GM23248 (cell line): ENCODE measurements at regions not wholly inside any gene's neighbourhood (a gene's known extent, or its start where the extent isn't known, plus 50 kb on each side); places are given as distances from the start of the nearest gene placed in this dataset.
A peak's percentile ranks its signal among the peaks of the same experiment; 100 is the strongest.

Experiments
- DNase-seq: peaks from one replicate; pipeline ENCODE4 v3.0.0-alpha.2; 2015
- H2AFZ ChIP-seq: fragments of 200-600 bp; sonication (generic); 2 replicates; pipeline ENCODE4 v1.6.1; 2016; ENCODE audit warnings: antibody characterized with exemption
- H3F3A ChIP-seq: fragments of 200-600 bp; sonication (generic); 2 replicates; pipeline ENCODE4 v1.6.1; 2016; ENCODE audit warnings: mild to moderate bottlenecking, antibody characterized with exemption, mixed run types; ENCODE audit not compliant: insufficient read depth
- H3K27ac ChIP-seq: fragments of 200-600 bp; sonication (generic); 2 replicates; pipeline ENCODE4 v1.5.1; 2016; ENCODE audit warnings: mild to moderate bottlenecking
- H3K27me3 ChIP-seq: fragments of 200-600 bp; sonication (generic); replicated peaks from 2 replicates; pipeline ENCODE4 v1.6.1; 2016; ENCODE audit warnings: mild to moderate bottlenecking; ENCODE audit not compliant: insufficient read depth
- H3K36me3 ChIP-seq: fragments of 200-600 bp; sonication (generic); 2 replicates; pipeline ENCODE4 v1.6.1; 2016; ENCODE audit warnings: low read depth, mild to moderate bottlenecking
- H3K4me1 ChIP-seq: fragments of 200-600 bp; sonication (generic); 2 replicates; pipeline ENCODE4 v1.6.1; 2016; ENCODE audit warnings: mild to moderate bottlenecking; ENCODE audit not compliant: insufficient read depth
- H3K4me2 ChIP-seq: fragments of 200-600 bp; sonication (generic); one replicate; pipeline ENCODE4 v1.6.1; 2016; ENCODE audit warnings: mild to moderate bottlenecking; ENCODE audit not compliant: unreplicated experiment
- H3K4me3 ChIP-seq: fragments of 200-600 bp; sonication (generic); 2 replicates; pipeline ENCODE4 v1.5.1; 2016; ENCODE audit warnings: mild to moderate bottlenecking
- H3K79me2 ChIP-seq: fragments of 200-600 bp; sonication (generic); 2 replicates; pipeline ENCODE4 v1.6.1; 2016; ENCODE audit warnings: mild to moderate bottlenecking; ENCODE audit not compliant: insufficient read depth
- H3K9ac ChIP-seq: fragments of 200-600 bp; sonication (generic); 2 replicates; pipeline ENCODE4 v1.6.1; 2016; ENCODE audit warnings: mild to moderate bottlenecking
- H3K9me2 ChIP-seq: fragments of 200-600 bp; sonication (generic); 2 replicates; pipeline ENCODE4 v1.6.1; 2016; ENCODE audit warnings: mixed run types, mild to moderate bottlenecking, moderate library complexity; ENCODE audit not compliant: insufficient read depth
- H3K9me3 ChIP-seq: fragments of 200-600 bp; sonication (generic); one replicate; pipeline ENCODE4 v1.6.1; 2017; ENCODE audit warnings: low read depth
- H4K20me1 ChIP-seq: fragments of 200-600 bp; sonication (generic); 2 replicates; pipeline ENCODE4 v1.6.0; 2016; ENCODE audit not compliant: insufficient read depth
- EZH2 ChIP-seq: fragments of 200-600 bp; sonication (generic); IDR thresholded peaks from 2 replicates; pipeline ENCODE4 v1.6.1; 2018; ENCODE audit warnings: antibody characterized with exemption, mild to moderate bottlenecking; ENCODE audit not compliant: insufficient read depth, poor library complexity, severe bottlenecking
- EZH2phosphoT487 ChIP-seq: fragments of 200-600 bp; sonication (generic); IDR thresholded peaks from 2 replicates; pipeline ENCODE4 v1.6.1; 2018; ENCODE audit warnings: antibody characterized with exemption, moderate library complexity, mild to moderate bottlenecking, low read depth; ENCODE audit not compliant: insufficient read depth
- WGBS, 2 experiments: methylation state at CpG; one replicate each; pipeline ENCODE4 v1.1.6; 2015 to 2017; ENCODE audit warnings: low lambda C conversion rate in 2 of 2, low coverage in 1 of 2; ENCODE audit errors: missing lambda C conversion rate in 2 of 2; 5-methylcytosine and 5-hydroxymethylcytosine counted together
- in situ Hi-C: fragments of 300-500 bp; cut with MboI; formaldehyde crosslinking; loops from 2 replicates; pipeline ENCODE4 v1.15.0; 2020

DNA sequence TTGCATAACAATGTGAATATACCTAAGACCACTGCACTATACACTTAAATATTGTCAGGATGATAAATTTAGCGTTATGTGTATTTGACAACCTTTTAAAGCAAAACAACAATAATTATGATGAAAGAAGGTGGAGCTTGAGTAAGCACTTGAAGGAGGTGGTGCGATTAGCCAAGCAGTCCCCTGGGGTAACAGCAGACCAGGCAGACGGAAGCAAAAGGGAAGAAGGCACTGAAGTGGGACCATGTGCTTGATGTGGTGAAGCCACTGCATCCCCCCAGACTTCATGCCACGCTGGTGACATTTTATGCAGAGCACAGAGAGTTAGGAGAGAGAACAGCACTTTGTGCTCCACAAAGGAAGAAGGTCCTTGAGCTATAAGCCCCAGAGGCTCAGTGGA is 58.3 kb upstream of the ZNF507 start:
- Histone ChIP-seq H3K4me1 (0 out of 2 replicates have a peak, but pooled peaks cover 7% of the 10 kb centered on the region), H3K79me2 (no peaks in the 10 kb centered on the region), H2AFZ (peak overlapping the region; percentile 76), H3K27me3 (peaks cover 4% of the 10 kb centered on the region; the same call in 1 of the 2 replicates), H3K4me3 (no peak overlapping the region), H3F3A (no peaks in the 10 kb centered on the region), H3K9ac (no peak overlapping the region), H4K20me1 (no peaks in the 10 kb centered on the region), H3K4me2 (no peak overlapping the region), H3K9me2 (no peaks in the 10 kb centered on the region), H3K27ac (no peak overlapping the region), H3K9me3 (no peaks in the 10 kb centered on the region), H3K36me3 (no peaks in the 10 kb centered on the region)
- DNase-seq, result no peak
- in situ Hi-C loops, result no loop called here
- WGBS, 2 experiments, result 22% methylated on average over 4 of the region's 4 CpGs
- TF ChIP-seq EZH2phosphoT487 (no peak), EZH2 (no peak)

GRCh38 chr19:32287811-32288227 is 57.6 kb upstream of the ZNF507 start:
- TF ChIP-seq EZH2phosphoT487 (no peak), EZH2 (no peak)
- H3K36me3 ChIP-seq, result no peaks in the 10 kb centered on the region
- peak overlapping the region; percentile 32 for H3K4me2 ChIP-seq
- DNase-seq, result peak; percentile 76
- no peak overlapping the region for H3K27ac ChIP-seq
- H3K9ac ChIP-seq, result peak overlapping the region; percentile 31; the same call in 1 of the 2 replicates
- H3K27me3 ChIP-seq, result peaks cover 4% of the 10 kb centered on the region; the same call in 1 of the 2 replicates
- H4K20me1 ChIP-seq, result no peaks in the 10 kb centered on the region
- H2AFZ ChIP-seq, result peak overlapping the region; percentile 76
- no peaks in the 10 kb centered on the region for H3K9me2 ChIP-seq
- H3K4me3 ChIP-seq, result peak overlapping the region; percentile 37
- H3K4me1 ChIP-seq, result 0 out of 2 replicates have a peak, but pooled peaks cover 7% of the 10 kb centered on the region
- no peaks in the 10 kb centered on the region for H3F3A ChIP-seq
- H3K79me2 ChIP-seq, result no peaks in the 10 kb centered on the region
- WGBS, 2 experiments, result 16 to 17% methylated on average over 12 of the region's 12 CpGs
- in situ Hi-C loops, result no loop called here
- H3K9me3 ChIP-seq, result no peaks in the 10 kb centered on the region

- no peaks in the 10 kb centered on the region for H3K79me2 ChIP-seq
- H3K4me1 ChIP-seq, result 0 out of 2 replicates have a peak, but pooled peaks cover 7% of the 10 kb centered on the region
- H3K4me3 ChIP-seq, result no peak overlapping the region
- no peak for DNase-seq
- no peak overlapping the region for H2AFZ ChIP-seq
- no peaks in the 10 kb centered on the region for H3F3A ChIP-seq
- H3K36me3 ChIP-seq, result no peaks in the 10 kb centered on the region
- no peaks in the 10 kb centered on the region for H3K9me2 ChIP-seq
- 71 to 79% methylated on average over 4 of the region's 4 CpGs for WGBS, 2 experiments
- no peak overlapping the region for H3K27ac ChIP-seq
- no peak for TF ChIP-seq EZH2
- TF ChIP-seq EZH2phosphoT487, result no peak
- H4K20me1 ChIP-seq, result no peaks in the 10 kb centered on the region
- peaks cover 4% of the 10 kb centered on the region; the same call in 1 of the 2 replicates for H3K27me3 ChIP-seq
- in situ Hi-C loops, result no loop called here
- H3K9ac ChIP-seq, result no peak overlapping the region
- no peak overlapping the region for H3K4me2 ChIP-seq
- H3K9me3 ChIP-seq, result no peaks in the 10 kb centered on the region
These were observed 55.7 kb upstream of the ZNF507 start for GRCh38 chr19:32289566-32290210.

DNA sequence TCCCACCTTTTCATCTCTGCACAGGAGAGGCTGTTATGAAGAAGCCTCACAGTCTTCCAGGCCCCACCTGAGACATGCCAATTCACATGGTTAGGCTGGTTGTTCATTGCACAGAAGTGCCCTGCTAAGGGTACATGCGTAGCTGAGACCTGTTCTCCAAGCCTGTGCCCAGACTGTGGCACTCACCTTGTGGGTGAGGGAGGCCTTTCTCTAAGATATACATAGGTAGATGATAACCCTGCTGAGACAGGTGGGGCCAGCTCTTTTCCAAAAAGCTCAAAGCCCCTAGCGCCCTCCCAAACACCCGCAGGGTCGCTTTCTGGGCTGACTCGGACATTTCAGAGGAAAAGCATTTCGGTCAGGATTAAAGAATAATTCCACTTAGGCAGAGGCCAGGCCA is 53.5 kb upstream of the ZNF507 start:
- in situ Hi-C loops, result no loop called here

More for the DNA sequence above, 53.5 kb upstream of the ZNF507 start:
- H3K36me3 ChIP-seq, result no peaks in the 10 kb centered on the region
- H3F3A ChIP-seq, result no peaks in the 10 kb centered on the region
- H3K9ac ChIP-seq, result no peak overlapping the region
- no peak for DNase-seq
- no peak overlapping the region for H3K27ac ChIP-seq
- no peaks in the 10 kb centered on the region for H3K79me2 ChIP-seq
- H3K27me3 ChIP-seq, result peaks cover 4% of the 10 kb centered on the region; the same call in 1 of the 2 replicates
- H4K20me1 ChIP-seq, result no peaks in the 10 kb centered on the region
- no peak overlapping the region for H3K4me2 ChIP-seq
- H3K9me2 ChIP-seq, result no peaks in the 10 kb centered on the region
- H3K9me3 ChIP-seq, result no peaks in the 10 kb centered on the region
- no peak overlapping the region for H3K4me3 ChIP-seq
- 85 to 89% methylated on average over 6 of the region's 6 CpGs for WGBS, 2 experiments
- no peak overlapping the region for H2AFZ ChIP-seq
- 0 out of 2 replicates have a peak, but pooled peaks cover 7% of the 10 kb centered on the region for H3K4me1 ChIP-seq
- TF ChIP-seq EZH2, result no peak
